HG03439 (cell line): ENCODE measurements at regions not wholly inside any gene's neighbourhood (a gene's known extent, or its start where the extent isn't known, plus 50 kb on each side); places are given as distances from the start of the nearest gene placed in this dataset.
"Not testable (repeated sequence)": the region's sequence is repeated elsewhere in the genome, so short reads cannot be mapped to it uniquely, and the experiment has no call there.

Experiments
- ATAC-seq: cut with Tn5 transposase; IDR thresholded peaks from one replicate; pipeline ENCODE4 v1.9.1; 2021; ENCODE audit warnings: mild to moderate bottlenecking, moderate library complexity; ENCODE audit not compliant: unreplicated experiment

GRCh38 chr2:153622285-153622684 is 143.7 kb upstream of the RPRM start:
- ATAC-seq, result no peak

DNA sequence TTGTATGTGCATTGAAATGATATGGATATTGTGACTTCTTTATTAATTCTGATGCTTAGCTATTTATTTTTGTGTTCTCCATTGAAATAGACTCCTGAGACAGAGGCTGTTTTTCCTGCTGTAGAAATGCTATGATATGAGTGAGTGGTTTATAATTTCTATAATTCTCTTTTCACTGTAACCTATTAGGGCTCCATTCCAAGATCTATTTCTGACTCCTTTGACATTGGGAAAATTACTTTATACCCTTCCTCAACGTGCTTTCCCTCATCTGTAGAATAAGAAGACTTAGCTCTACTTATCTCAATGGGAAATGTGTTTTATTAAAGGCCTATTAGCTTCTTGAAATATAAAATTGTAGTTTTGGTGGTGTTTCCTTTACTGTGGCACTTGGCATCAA is 144.5 kb upstream of the RPRM start:
- no peak for ATAC-seq

- ATAC-seq, result no peak
These were observed 148.1 kb upstream of the RPRM start for GRCh38 chr2:153626676-153627075.

- ATAC-seq, result no peak
These were observed 156.9 kb upstream of the RPRM start for GRCh38 chr2:153635494-153635893.

GRCh38 chr2:153641046-153641445 is 162.5 kb upstream of the RPRM start:
- ATAC-seq, result no peak

DNA sequence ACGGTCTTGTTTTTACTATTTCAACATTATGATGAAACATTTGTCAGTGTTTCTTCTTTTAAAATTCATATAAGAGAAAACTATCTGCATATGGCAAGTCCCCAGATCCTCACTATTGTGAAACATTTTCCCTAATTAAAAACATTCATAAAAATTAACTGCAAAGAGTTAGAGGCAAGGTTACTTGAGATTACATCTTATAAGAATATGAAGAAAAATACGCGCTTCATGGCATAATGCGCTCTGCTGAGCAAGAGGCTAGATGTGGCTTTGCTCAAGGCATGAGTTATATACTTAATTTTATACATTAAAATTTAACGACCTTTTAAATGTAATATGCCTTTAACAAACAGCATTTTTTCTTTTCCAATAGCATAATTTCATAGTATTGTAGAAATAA is 166.4 kb upstream of the RPRM start:
- no peak for ATAC-seq

- ATAC-seq, result no peak
These were observed 167.0 kb upstream of the RPRM start for GRCh38 chr2:153645599-153645998.

DNA sequence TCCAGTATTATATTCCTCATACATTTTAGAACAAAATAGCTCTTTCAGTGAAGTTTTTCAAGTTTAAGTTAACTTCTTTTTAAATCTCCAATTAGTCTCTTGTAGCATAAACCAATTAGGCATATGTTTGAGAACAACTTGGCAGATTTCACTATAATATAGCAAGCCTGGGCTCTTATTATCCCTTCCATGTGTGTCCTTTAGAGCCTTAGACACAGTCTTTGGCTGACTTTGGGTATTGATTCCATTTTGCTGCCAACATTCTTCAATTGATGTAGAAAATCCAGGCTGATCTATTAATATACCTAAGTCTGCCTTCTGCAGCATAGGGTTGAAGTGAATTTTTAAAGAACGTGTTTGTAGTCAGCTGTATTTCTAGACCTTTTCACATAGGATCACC is 179.1 kb upstream of the RPRM start:
- ATAC-seq, result no peak

DNA sequence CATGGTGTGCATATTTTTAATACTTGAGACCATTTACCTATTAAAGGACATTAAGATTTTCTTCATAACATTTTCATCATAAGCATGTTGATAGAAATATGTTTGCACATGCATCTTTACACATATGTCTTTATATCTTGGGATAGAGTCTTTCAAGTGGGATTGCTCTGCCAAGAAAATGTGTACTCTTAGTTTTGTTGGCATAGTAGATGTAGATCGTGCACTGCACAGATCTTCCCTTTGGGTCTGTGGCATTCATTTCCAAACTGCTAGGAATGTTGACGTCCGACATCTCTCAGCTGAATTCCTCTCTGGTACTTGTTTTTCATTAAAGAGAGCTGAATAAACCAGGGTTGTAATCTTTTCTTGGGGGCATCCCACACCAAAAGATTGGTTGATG is 183.2 kb upstream of the RPRM start:
- no peak for ATAC-seq

- ATAC-seq, result no peak
These were observed 184.8 kb upstream of the RPRM start for GRCh38 chr2:153663371-153663770.

- not testable (repeated sequence) for ATAC-seq
These were observed 185.4 kb upstream of the RPRM start for GRCh38 chr2:153664009-153664408.

GRCh38 chr2:153667475-153667874 is 188.9 kb upstream of the RPRM start:
- no peak for ATAC-seq

DNA sequence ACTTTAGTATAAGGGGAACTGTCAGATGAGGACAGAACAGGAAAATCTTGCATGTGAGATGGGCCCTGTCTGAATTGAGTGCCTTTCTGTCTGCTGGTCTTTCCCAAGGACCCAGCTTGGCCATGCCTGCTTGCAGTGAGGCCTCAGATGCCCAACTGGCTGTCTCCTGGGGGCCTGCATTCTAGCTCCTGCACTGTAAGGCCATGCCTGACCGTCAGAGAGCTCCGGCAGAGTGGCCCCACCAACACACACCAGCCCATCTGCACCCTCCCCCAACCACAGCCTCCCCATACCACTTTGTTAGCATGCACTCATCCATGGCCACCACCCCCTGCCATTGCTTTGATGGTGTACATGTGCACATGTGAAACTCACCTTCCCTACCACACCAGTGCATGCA is 190.4 kb upstream of the RPRM start:
- ATAC-seq, result no peak

DNA sequence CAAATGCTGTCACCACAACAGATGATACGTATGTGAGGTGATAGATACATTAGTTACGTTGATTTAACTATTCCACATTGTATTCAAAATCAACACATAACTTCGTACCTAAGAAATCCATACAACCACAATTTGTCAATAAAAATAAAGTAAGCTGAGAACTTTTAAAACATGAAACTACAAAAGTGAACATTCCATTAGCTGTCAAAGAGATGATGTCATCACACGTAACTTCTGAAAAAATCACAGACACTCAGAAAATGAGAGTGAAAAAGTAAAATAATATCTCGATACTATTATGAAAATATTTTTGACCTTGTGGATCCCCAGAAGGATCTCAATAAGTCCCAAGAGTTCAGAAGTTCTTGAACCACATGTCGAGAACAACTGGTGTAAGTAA is 161.6 kb upstream of the GALNT13 start:
- ATAC-seq, result no peak

DNA sequence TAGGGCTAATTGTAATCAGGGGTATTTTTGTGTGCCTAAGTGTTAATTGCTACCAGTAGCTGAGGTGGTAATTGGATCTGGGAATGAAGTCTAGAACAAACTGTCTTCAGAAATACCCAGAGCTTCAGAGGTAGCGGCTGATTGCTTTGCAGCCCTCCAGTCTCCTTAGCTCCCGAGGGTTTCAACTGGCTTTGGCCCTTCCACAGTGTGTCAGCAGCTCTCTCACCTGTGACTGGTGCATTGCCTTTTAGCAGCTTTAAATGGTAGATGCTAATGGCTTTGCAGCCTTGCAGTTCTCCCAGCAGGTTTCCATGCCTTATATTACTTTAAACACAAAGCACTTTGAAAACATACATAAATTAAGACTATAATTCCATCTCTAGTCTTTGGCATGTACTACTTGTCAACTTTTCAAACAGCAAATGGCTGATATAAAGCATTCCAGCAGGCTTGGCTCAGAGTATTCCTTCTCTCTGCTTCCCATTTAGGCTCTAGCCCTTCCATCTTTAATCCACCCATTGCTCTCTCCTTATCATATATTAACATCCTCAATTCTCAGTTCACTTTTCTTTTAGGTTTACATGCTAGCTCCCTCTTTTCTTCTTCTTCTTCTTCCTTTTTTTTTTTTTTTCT is 156.4 kb upstream of the GALNT13 start:
- ATAC-seq, result no peak

- ATAC-seq, result no peak
These were observed 154.7 kb upstream of the GALNT13 start for GRCh38 chr2:153717060-153717459.

DNA sequence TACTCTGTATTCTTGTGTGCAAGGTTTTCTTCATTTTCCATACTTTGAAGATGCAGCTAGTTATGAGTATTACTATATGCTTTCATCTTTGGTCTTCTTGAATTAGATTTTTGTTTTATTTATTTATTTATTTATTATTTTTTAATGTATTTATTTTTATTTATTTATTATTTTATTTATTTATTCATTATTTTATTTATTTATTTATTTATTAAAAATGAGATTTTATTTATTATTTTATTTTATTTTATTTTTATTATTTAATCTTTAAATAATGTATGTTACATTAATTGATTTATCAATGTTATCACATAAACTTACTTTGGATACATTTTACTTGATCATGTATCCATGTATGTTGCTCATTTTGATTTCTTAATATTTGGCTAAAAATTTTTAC is 132.3 kb upstream of the GALNT13 start:
- no peak for ATAC-seq

- no peak for ATAC-seq
These were observed 109.8 kb upstream of the GALNT13 start for GRCh38 chr2:153761936-153762335.

DNA sequence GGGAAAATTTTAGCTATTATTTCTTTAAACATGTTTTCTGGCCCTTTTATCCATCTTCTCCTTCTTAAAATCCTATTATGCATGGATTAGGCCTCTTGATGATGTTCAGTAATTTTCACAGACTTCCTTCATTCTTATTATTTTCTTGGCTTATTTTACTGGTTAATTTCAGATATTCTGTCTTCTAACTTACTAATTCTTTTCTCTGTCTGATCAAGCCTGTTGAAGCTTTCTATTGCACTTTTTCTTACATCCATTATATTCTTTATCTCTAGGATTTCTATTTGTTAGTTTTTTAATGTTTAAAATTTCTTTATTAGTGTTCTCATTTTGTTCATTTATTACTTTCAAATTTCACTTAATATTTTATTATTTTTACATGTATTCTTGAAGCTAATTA is 105.3 kb upstream of the GALNT13 start:
- ATAC-seq, result no peak

GRCh38 chr2:153770359-153770991 is 101.2 kb upstream of the GALNT13 start:
- ATAC-seq, result no peak

GRCh38 chr2:153780241-153780640 is 91.5 kb upstream of the GALNT13 start:
- no peak for ATAC-seq

GRCh38 chr2:153786016-153786415 is 85.7 kb upstream of the GALNT13 start:
- no peak for ATAC-seq

DNA sequence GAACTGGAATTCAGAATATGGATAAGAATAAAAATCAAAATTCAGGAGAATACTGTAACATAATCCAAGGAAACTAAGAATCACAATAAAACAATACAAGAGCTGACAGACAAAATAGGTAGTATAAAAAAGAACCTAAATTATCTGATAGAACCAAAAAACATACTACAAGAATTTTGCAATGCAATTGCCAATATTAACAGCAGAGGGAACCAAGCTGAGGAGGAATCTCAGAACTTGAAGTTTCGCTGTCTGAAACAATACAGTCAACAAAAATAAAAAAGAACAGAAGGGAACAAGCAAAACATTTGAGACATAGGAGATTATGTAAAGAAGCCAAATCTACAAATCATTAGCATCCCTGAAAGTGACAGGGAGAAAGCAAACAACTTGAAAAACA is 84.1 kb upstream of the GALNT13 start:
- no peak for ATAC-seq
